WI38 (cell line): ENCODE measurements at regions not wholly inside any gene's neighbourhood (a gene's known extent, or its start where the extent isn't known, plus 50 kb on each side); places are given as distances from the start of the nearest gene placed in this dataset.

ENCODE experiments used
- H3K4me3 ChIP-seq: 2 replicates; pipeline ENCODE4 v1.5.1; 2011; ENCODE audit warnings: low read depth, mild to moderate bottlenecking, control low read depth, low read length
- TF ChIP-seq, protein P1 (sequence below): IDR thresholded peaks from 2 replicates; pipeline ENCODE4 v1.5.1; 2012; ENCODE audit warnings: low read depth, mild to moderate bottlenecking, control low read depth, low read length

DNA sequence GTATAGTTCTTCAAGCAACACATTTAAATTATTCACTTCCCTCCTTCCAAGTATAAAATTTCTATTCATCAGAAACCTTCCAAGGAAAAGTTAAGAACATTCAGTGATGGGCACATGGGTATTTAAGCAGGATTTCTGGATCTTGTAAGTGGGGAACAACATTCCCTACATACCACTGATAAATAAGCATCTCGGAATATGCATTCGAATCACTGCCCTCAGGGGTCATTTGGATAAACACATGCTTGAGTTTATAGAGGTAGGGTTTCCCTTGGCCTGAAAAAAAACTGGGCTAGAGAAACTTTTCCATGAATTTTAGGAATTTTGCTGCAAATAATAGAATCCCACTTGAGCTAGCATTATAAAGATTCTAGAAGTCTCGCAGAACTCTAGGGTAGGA, 143.9 kb downstream of the SOX3 start:
- no peak overlapping the region for H3K4me3 ChIP-seq
- TF ChIP-seq, protein P1, sequence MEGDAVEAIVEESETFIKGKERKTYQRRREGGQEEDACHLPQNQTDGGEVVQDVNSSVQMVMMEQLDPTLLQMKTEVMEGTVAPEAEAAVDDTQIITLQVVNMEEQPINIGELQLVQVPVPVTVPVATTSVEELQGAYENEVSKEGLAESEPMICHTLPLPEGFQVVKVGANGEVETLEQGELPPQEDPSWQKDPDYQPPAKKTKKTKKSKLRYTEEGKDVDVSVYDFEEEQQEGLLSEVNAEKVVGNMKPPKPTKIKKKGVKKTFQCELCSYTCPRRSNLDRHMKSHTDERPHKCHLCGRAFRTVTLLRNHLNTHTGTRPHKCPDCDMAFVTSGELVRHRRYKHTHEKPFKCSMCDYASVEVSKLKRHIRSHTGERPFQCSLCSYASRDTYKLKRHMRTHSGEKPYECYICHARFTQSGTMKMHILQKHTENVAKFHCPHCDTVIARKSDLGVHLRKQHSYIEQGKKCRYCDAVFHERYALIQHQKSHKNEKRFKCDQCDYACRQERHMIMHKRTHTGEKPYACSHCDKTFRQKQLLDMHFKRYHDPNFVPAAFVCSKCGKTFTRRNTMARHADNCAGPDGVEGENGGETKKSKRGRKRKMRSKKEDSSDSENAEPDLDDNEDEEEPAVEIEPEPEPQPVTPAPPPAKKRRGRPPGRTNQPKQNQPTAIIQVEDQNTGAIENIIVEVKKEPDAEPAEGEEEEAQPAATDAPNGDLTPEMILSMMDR = no peak

DNA sequence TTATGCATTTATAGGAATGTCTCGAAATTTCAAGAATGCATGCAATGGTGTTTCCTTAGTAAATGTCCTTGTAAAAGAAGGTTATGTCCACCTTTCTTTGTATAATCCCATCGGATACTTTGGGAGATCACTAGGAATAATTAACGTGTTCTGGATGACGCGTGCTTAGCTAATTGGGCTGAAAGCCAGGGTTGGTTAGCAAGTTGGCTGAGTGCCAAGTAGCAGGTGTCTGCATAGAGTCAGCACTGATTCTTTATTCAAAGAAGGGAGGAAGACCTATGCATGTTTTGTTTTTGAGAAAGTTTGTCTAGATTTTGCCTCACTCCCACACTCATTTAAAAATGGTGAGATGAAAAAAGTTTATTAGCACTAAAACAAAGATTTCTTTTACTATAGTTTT, 144.6 kb downstream of the SOX3 start:
- H3K4me3 ChIP-seq = no peak overlapping the region
- TF ChIP-seq, protein P1 = no peak

DNA sequence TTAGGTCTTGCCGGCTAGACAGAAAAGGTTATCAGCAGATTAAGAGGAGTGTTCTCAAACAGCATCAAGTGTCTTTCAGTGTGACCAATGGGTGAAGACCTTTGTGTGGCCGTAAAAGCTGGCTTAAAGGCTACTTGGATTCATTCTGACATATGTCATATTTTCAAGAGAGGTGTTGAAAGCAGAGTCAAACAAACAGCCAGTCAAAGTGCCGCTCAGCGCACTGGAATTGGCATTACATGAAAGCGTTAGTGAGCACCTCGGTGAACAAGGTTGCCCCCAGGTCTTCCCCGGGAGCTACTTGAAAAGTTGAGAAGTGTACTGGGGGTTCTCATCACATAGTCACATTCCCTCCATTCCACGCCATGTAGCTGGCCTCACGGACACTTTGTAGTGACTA, 148.9 kb downstream of the SOX3 start:
- TF ChIP-seq, protein P1 = no peak

DNA sequence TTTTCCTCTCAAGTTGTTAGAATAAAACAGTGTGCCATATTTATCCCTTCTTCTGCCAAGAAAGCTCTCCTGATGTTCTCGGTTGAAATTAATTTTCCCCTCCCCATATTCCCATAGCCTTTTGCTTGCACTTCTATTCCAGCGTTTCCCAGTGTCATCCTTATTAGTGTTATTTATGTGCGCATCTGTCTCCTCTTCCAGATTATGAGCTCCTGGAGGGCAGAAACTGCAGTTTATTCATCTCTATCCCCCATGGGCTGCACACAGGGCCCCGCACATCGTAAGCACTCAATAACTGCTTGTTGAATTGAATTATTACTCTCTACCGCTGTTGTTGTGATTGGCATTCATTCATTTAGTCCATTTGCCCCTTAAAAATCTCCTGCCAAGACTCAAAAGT, 149.4 kb downstream of the SOX3 start:
- H3K4me3 ChIP-seq = no peak overlapping the region
- TF ChIP-seq, protein P1 = no peak

More for the DNA sequence above, 148.9 kb downstream of the SOX3 start:
- no peak overlapping the region for H3K4me3 ChIP-seq

DNA sequence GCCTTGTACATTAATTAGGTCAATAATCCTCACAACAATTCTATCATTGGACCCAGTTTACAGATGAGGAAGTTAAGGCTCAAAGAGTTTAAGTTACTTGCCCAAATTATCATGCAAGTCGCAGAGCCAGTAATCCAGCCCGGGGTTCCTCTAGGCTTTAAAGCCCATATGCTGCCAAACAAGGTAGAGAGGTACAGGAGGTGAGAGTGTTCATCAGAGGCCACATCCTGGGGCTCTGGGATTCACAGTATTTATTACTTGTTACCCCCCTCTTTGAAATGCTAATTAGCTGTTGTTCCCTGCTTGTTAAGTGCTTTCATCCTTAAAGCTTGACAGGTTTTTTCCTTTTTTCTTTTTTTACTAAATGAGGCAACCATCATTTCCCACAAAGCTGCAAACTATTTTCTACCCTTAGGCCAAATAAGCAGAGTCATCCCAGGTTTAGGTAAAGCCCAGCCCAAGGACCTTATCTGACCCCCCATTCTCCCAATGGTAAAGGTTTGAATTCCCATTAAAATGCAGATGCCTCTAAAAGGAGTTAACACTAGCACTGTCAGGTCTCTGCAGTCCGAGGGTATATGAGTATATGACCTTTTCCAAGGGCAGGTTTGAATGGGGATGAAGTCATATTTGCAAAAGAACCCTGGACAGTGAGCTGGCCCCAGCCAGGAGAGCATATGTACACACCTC, 150.3 kb downstream of the SOX3 start:
- TF ChIP-seq, protein P1 = no peak
- no peak overlapping the region for H3K4me3 ChIP-seq

DNA sequence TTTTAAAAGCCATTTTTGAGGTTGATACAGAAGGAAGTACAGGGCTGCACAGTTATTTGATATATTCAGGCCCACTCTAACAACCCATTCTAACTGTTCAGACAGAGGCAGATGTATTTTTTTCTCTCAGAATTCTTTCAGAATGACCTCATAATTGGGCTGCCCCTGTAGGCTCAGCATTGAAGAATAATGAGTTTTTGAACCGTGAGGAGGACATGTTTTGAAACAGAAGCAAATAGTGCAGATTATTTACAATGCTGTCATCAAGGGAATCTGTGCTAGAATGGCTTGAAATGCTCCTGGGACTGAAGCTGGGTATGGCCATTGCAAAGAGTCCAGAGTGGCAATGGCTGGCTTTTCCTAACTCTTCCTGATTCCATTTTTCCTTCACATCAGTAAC, 158.1 kb downstream of the SOX3 start:
- TF ChIP-seq, protein P1 = no peak
- no peak overlapping the region for H3K4me3 ChIP-seq

DNA sequence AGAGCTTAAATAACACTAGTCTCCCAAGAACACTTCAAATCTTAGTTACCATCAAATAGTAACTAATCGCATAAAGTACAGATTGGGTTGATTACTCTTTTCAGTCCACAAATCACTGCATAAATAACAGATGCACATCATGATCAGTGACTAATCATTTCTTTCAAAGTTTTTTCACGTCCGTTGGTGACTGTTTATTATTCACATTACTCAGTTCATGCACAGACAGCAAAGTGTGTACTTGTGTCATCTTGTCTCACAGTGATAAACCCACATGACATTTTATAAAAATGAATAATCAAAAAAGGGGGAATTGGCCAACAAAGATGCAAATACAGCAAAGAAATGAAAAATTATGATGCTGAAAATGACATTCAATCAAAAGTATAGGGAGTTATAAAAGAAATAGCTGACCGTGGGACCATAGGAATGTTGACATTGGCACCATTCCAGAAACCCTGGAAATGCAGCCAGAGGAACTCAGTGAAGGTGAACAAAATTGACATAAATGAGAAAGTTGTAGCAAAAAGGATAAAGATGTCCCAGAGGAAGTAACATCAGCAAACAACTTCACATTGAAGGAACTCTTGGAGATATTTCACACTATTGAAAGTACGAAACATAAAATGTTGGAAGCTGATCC, 161.5 kb downstream of the SOX3 start:
- H3K4me3 ChIP-seq = no peak overlapping the region
- TF ChIP-seq, protein P1 = no peak
